ENCODE measurements at regions not wholly inside any gene's neighbourhood (a gene's known extent, or its start where the extent isn't known, plus 50 kb on each side); places are given as distances from the start of the nearest gene placed in this dataset.

DNA sequence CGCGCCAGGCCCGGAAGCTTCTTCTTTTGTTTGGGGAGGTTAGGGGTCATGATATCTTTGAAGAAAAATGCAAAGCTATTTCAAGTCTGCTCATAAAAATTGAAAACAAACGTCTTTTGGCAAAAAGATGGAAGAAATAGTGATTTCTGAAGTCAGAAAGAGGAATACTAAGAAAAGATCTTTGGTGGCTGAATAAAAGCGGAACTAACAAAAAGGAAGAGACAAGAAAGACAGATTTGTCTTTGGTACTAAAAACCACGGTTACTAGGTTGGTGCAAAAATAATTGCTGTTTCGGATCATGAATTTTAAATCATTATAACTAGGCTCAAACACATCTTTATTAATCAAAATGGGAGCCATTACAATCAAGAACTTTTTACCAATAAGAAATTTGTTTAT, 164.6 kb upstream of the TRIB2 start:
- CTCF ChIA-PET: no interaction called here
- DNase-seq (no peak), ATAC-seq (no peak)
- no peaks in the 10 kb centered on the region for H3K9me3 Mint-ChIP-seq
- no peaks in the 10 kb centered on the region for H3K36me3 Mint-ChIP-seq (ENCODE audit: low read depth)
- TF ChIP-seq, protein P1, sequence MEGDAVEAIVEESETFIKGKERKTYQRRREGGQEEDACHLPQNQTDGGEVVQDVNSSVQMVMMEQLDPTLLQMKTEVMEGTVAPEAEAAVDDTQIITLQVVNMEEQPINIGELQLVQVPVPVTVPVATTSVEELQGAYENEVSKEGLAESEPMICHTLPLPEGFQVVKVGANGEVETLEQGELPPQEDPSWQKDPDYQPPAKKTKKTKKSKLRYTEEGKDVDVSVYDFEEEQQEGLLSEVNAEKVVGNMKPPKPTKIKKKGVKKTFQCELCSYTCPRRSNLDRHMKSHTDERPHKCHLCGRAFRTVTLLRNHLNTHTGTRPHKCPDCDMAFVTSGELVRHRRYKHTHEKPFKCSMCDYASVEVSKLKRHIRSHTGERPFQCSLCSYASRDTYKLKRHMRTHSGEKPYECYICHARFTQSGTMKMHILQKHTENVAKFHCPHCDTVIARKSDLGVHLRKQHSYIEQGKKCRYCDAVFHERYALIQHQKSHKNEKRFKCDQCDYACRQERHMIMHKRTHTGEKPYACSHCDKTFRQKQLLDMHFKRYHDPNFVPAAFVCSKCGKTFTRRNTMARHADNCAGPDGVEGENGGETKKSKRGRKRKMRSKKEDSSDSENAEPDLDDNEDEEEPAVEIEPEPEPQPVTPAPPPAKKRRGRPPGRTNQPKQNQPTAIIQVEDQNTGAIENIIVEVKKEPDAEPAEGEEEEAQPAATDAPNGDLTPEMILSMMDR (IDR thresholded peaks at IDR 0.05): no peak
- POLR2A ChIA-PET: no interaction called here
- intact Hi-C loops (cut with micrococcal nuclease): no loop called here
- no peaks in the 10 kb centered on the region for H3K27me3 Mint-ChIP-seq
- peaks cover 31% of the 10 kb centered on the region for H3K4me1 Mint-ChIP-seq (ENCODE audit: low read depth)
- H3K27ac Mint-ChIP-seq: no peak overlapping the region
- no peak overlapping the region for H3K4me3 Mint-ChIP-seq

DNA sequence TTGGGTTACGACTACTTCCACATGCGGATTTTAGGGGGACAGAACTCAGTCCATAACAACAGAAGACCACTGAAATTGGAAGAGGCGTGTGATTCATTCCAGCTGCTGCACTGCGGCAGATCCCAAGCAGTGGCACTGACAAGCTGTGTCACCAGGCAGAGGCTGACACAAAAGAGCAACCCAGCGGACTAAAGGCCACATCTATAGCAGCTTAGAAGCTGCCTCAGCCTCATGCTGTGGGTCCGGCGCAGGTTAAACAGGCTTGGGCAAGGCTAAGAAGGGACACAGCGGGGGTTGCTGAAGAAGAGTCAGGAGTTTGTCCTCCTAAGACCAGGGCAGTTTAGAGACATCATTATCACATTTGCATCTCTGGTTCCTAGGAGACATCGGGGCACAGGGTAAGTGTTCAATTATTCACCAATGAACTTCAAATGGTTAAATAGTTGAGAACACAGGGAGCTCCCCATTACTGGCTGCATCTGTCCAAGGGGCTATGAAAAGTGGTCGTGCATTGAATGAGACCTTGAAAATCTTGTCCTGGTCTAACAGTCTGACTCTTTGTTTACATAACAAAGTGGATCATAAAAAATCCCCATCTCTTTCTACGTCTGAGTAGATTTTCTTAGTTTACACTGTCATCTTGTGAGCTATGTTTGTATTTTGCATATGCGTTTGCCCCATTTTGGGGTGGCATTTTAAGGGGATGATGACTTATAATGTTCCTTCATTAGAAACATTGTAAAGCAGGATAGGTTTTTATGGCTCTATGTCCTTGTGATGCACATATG, 162.3 kb upstream of the TRIB2 start:
- Mint-ChIP-seq H3K4me3 (no peak overlapping the region), H3K27ac (peak overlapping the region; percentile 77), H3K9me3 (no peaks in the 10 kb centered on the region), H3K4me1 (ENCODE audit: low read depth) (peaks cover 34% of the 10 kb centered on the region), H3K36me3 (ENCODE audit: low read depth) (no peaks in the 10 kb centered on the region), H3K27me3 (no peaks in the 10 kb centered on the region)
- no peak for DNase-seq
- ChIA-PET CTCF (interaction anchor here (0.8 to 3.8 kb wide), 4 partner anchors 10 to 162 kb away, joined by 3 to 19 read pairs (median 4); partner anchors contain the start of gene TRIB2), POLR2A (interaction anchor here (1.2 kb wide), 1 partner anchor 47 kb away, joined by 4 read pairs; no protein-coding TSS in a partner anchor)
- intact Hi-C loops (cut with micrococcal nuclease): loop anchor here (2.0 to 5.0 kb wide), 3 partner anchors 52 to 378 kb away; no protein-coding TSS in a partner anchor
- ATAC-seq: no peak
- TF ChIP-seq, protein P1 (IDR thresholded peaks at IDR 0.05): no peak

DNA sequence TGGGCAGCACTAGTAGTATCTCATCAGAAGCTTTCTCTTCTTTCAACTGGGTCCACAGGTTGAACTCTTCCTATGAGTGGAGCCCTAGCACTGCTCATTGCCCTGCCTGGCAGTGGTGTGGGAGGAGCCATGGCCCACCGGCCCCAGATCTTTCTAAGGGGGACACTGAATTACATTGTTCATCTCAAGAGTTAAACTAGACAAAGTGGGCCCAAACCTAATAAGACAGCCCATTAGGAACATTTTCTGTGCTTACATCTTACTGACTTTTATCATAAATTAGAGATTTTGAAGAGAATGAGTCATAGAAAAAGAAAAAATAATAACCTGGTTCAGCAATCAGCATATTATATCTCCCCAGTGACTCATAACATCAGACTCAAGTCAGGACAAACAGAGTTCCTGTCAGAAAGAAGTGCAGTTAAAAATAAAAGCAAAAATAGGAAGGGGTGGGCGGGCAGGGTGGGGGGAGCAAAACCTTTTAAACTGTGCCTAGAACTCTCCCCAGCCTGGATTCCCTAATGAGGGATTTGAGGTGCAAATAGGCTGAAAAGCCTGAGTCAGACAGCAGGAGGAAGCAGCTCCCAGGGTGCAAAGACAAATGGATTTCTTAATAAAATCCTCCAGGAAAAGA, 161.6 kb upstream of the TRIB2 start:
- ATAC-seq (peak; percentile 89), DNase-seq (peak; percentile 59)
- intact Hi-C loops (cut with micrococcal nuclease): loop anchor here (2.0 to 5.0 kb wide), 3 partner anchors 53 to 377 kb away; no protein-coding TSS in a partner anchor
- H3K4me1 Mint-ChIP-seq (ENCODE audit: low read depth): peaks cover 34% of the 10 kb centered on the region
- ChIA-PET CTCF (interaction anchor here (0.8 to 3.8 kb wide), 5 partner anchors 9 to 376 kb away, joined by 3 to 19 read pairs (median 5); partner anchors contain the start of gene TRIB2), POLR2A (interaction anchor here (1.2 kb wide), 2 partner anchors 48 to 261 kb away, joined by 3 to 4 read pairs; no protein-coding TSS in a partner anchor)
- TF ChIP-seq, protein P1 (IDR thresholded peaks at IDR 0.05): no peak
- H3K9me3 Mint-ChIP-seq: no peaks in the 10 kb centered on the region
- peak overlapping the region; percentile 77 for H3K27ac Mint-ChIP-seq
- no peaks in the 10 kb centered on the region for H3K36me3 Mint-ChIP-seq (ENCODE audit: low read depth)
- H3K27me3 Mint-ChIP-seq: no peaks in the 10 kb centered on the region
- peak overlapping the region; percentile 4 for H3K4me3 Mint-ChIP-seq

DNA sequence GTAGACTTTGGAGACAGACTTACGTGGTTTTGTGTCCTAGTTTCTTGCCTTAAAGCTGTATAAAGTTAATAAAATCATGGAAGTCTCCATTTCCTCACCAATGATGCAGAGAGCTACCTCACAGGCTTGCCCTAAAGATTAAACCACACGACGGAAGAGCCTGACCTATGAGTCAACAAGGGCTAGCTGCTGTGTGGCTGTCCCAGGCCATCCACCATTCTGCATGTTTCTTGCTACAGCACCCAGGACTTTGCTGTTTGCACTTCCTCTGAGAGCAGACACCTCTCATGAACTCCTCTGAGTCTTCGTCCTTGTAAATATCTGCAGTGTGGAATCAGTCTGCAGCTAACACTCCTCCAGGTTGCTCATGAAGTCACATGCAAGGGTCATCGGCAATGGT, 160.0 kb upstream of the TRIB2 start:
- POLR2A ChIA-PET: interaction anchor here (1.2 to 1.5 kb wide), 2 partner anchors 53 to 263 kb away, joined by 3 to 6 read pairs; no protein-coding TSS in a partner anchor
- peaks cover 34% of the 10 kb centered on the region for H3K4me1 Mint-ChIP-seq (ENCODE audit: low read depth)
- CTCF ChIA-PET: interaction anchor here (0.6 to 3.8 kb wide), 4 partner anchors 101 to 375 kb away, joined by 3 to 19 read pairs (median 7); partner anchors contain the start of gene TRIB2
- no peaks in the 10 kb centered on the region for H3K27me3 Mint-ChIP-seq
- H3K4me3 Mint-ChIP-seq: no peak overlapping the region
- no peaks in the 10 kb centered on the region for H3K9me3 Mint-ChIP-seq
- ATAC-seq (peak; percentile 78), DNase-seq (peak; percentile 71)
- no peaks in the 10 kb centered on the region for H3K36me3 Mint-ChIP-seq (ENCODE audit: low read depth)
- TF ChIP-seq, protein P1 (IDR thresholded peaks at IDR 0.05): no peak
- intact Hi-C loops (cut with micrococcal nuclease): loop anchor here (5.0 kb wide), 2 partner anchors 54 to 376 kb away; no protein-coding TSS in a partner anchor
- peak overlapping the region; percentile 27 for H3K27ac Mint-ChIP-seq

Measured in activated CD8-positive, alpha-beta T cell treated with anti-CD3 and anti-CD28 coated beads for 36 hours (primary cell).